ENCODE measurements at regions not wholly inside any gene's neighbourhood (a gene's known extent, or its start where the extent isn't known, plus 50 kb on each side); places are given as distances from the start of the nearest gene placed in this dataset.

DNA sequence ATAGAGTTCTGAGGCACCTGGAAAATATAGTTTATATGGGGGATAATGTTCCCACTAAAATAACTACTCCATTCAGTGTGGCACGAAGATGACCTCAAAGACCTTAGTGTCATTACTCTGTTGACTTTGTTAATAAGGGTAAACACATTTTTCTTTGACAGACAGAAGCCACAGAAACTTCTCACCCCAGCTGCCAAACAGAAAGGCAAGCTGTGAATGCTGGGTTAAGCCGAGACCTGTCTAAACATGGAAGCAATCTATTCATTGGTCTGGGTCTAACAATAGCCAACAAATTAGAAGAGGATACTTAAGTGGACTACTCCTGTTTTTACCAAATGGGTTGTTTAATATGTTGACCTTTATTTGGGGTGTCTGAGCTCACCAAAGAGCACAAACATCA lies 171.4 kb downstream of the TLE1 start:
- TF ChIP-seq CTCF (IDR thresholded peaks at IDR 0.05), result no peak
- no peak for TF ChIP-seq POLR2A (IDR thresholded peaks at IDR 0.05)
- no peak for TF ChIP-seq POLR2AphosphoS5 (IDR thresholded peaks at IDR 0.05)
- TF ChIP-seq EP300 (IDR thresholded peaks at IDR 0.05), result no peak
